ENCODE measurements at regions not wholly inside any gene's neighbourhood (a gene's known extent, or its start where the extent isn't known, plus 50 kb on each side); places are given as distances from the start of the nearest gene placed in this dataset.

DNA sequence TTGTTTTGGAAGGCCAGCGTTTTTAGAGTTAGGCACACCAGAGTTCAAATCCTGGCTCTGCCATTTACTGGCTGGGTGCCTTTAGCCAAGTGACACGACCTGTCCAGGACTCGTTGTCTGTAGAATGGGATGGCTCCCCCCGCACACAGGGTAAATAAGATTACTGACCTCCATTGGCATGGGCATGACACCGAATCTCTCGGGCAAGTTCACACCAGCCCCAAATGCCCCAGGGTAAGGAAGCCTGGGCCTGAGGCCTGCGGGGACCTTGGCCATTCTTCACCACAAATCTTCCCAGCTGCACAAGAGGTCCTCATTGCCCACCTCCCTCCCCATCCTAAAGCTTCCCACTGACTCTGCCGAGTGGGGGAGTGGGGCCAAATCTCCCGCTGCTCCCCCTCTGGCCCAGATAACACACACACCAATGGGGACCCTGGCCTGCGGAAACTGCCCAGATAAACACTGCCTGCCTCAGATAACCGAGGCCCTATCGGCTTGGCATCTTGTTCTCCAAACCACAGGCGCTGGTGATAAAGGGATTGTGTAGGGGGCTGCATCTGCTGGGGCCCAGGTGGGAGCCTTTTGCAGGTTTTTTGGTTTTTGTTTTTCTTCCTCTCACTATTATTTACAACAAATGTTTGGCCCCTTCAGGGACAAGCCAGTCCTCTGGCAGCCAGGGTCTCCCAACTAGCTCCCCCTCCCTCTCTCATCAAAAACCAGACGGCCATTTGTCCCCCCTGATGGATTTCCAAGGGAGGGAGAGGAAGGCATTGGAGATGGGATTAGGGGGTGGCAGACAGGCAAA, 75.0 kb upstream of the LHX1 start:
- Histone ChIP-seq H3K9me3 (no peaks in the 10 kb centered on the region), H3K27ac (no peak overlapping the region), H3K4me3 (no peak overlapping the region), H3K36me3 (replicated peaks in 1 of 2; ENCODE audit: insufficient read depth in 1 of 2, low read depth in 2 of 2) (no peaks in the 10 kb centered on the region), H3K27me3 (no peaks in the 10 kb centered on the region), H3K4me1 (no peaks in the 10 kb centered on the region)
- TF ChIP-seq, protein P1, sequence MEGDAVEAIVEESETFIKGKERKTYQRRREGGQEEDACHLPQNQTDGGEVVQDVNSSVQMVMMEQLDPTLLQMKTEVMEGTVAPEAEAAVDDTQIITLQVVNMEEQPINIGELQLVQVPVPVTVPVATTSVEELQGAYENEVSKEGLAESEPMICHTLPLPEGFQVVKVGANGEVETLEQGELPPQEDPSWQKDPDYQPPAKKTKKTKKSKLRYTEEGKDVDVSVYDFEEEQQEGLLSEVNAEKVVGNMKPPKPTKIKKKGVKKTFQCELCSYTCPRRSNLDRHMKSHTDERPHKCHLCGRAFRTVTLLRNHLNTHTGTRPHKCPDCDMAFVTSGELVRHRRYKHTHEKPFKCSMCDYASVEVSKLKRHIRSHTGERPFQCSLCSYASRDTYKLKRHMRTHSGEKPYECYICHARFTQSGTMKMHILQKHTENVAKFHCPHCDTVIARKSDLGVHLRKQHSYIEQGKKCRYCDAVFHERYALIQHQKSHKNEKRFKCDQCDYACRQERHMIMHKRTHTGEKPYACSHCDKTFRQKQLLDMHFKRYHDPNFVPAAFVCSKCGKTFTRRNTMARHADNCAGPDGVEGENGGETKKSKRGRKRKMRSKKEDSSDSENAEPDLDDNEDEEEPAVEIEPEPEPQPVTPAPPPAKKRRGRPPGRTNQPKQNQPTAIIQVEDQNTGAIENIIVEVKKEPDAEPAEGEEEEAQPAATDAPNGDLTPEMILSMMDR (IDR thresholded peaks at IDR 0.05), result no peak
- no peak for TF ChIP-seq POLR2A (IDR thresholded peaks at IDR 0.05)
- 61 to 66% methylated on average over 13 to 14 of the region's 14 CpGs for WGBS, 2 donors
- no peak for ATAC-seq
- intact Hi-C loops (cut with DNase I), result no loop called here
- DNase-seq, result no peak

DNA sequence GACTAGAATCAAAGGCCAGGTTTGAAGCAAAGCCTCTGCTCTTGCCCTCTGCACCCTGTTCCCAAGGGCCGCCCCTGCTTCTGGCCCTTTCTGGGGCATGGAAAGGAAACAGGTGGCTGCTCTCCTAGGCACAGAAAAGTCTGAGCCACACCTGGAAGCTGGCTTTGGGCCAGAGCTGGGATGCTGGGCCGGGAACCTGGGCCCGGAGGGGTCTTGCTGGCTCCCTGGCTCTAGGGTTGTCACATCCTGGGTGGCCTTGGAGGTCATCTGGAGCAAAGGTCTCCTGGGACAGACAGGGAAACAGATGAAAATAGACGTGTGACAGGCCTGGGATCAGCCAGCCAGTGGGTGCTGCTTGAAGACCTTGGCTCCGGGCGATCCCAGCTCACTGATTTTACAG, 74.1 kb upstream of the LHX1 start:
- H3K27ac ChIP-seq, result no peak overlapping the region
- H3K27me3 ChIP-seq, result no peaks in the 10 kb centered on the region
- no peak for TF ChIP-seq POLR2A (IDR thresholded peaks at IDR 0.05)
- TF ChIP-seq, protein P1 (IDR thresholded peaks at IDR 0.05), result no peak
- intact Hi-C loops (cut with DNase I), result no loop called here
- WGBS, 2 donors, result 60 to 63% methylated on average over 3 to 6 of the region's 6 CpGs
- no peaks in the 10 kb centered on the region for H3K36me3 ChIP-seq (replicated peaks in 1 of 2; ENCODE audit: insufficient read depth in 1 of 2, low read depth in 2 of 2)
- DNase-seq, result no peak
- no peak for ATAC-seq
- H3K4me1 ChIP-seq, result no peaks in the 10 kb centered on the region
- no peaks in the 10 kb centered on the region for H3K9me3 ChIP-seq
- no peak overlapping the region for H3K4me3 ChIP-seq

DNA sequence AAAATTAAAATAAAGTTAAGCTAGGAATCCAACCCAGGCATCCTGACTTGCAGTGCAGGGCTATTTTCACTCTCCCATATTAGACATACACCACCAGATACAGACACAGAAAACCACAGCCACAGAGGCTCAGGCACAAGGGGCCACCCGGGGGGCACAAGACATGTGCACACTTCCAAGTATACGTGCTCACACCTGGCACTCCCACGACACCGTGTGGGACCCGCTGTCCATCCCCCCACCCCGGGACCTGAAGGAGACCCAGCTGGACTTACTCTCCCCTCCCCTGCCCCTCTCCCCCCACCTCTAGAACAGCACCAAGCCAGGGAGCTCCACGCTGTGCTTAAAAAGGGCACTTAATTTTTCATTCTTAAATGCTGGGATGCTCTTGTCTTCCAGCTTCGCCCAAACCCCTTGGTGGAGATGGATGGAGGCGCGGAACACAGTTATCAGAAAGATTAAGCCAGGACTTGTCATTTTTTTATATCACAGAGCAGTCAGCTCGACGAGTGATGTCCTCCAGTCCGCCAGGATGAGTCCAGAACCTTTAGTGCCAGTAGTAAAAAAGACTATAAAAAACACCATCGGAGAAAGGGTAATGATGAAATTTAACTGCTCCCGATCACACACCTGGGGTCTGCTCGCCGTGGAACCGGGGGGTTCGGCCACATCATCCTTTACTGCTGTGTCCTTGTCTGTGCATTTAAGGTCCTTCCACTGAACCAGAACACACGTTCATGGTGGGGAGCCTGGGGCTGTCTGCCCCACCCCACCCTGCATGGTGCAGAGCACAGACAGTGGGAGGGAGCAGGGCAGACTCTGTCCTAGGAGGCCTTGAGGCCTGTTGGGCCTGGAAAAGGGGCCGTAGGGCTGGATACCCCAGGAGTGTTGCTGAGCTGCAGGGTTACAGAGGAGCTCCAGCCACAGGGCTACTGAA, 73.3 kb upstream of the LHX1 start:
- no peak overlapping the region for H3K27ac ChIP-seq
- no peaks in the 10 kb centered on the region for H3K9me3 ChIP-seq
- no peak for TF ChIP-seq POLR2A (IDR thresholded peaks at IDR 0.05)
- TF ChIP-seq, protein P1 (IDR thresholded peaks at IDR 0.05), result no peak
- no peaks in the 10 kb centered on the region for H3K36me3 ChIP-seq (replicated peaks in 1 of 2; ENCODE audit: insufficient read depth in 1 of 2, low read depth in 2 of 2)
- H3K27me3 ChIP-seq, result no peaks in the 10 kb centered on the region
- intact Hi-C loops (cut with DNase I), result no loop called here
- ATAC-seq, result no peak
- H3K4me3 ChIP-seq, result no peak overlapping the region
- WGBS, 2 donors, result 49 to 51% methylated on average over 16 to 21 of the region's 21 CpGs
- H3K4me1 ChIP-seq, result no peaks in the 10 kb centered on the region
- DNase-seq, result no peak

DNA sequence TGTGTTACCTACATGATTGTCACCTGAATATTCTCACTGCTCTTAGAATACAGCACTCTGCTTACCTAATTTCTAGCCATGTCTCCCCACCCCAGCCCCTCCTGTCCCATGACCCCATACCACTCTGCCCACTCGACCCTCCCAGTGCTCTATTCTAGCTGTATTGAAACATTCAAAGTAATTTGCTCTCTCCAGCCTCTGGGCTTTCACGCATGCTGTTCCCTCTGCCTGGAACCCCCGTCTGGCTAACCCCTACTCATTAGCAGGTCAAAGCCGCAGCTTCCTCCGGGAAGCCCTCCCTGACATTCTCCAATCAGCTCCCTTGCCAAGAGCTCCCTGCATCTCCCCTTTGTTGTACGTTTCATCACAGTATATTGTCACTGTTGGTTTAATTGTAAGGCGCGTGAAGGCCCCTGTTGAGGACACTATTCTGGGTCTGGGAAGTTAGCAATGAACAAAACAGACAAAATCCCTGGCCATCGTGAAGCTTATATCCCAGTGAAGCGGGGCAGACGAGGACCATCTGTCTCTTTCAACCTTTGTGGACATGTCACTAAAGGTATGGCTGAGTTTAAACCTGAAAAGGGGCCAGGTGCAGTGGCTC, 72.3 kb upstream of the LHX1 start:
- H3K27me3 ChIP-seq, result no peaks in the 10 kb centered on the region
- H3K36me3 ChIP-seq (replicated peaks in 1 of 2; ENCODE audit: insufficient read depth in 1 of 2, low read depth in 2 of 2), result no peaks in the 10 kb centered on the region
- H3K27ac ChIP-seq, result no peak overlapping the region
- ATAC-seq, result no peak
- H3K4me1 ChIP-seq, result no peaks in the 10 kb centered on the region
- no peaks in the 10 kb centered on the region for H3K9me3 ChIP-seq
- TF ChIP-seq, protein P1 (IDR thresholded peaks at IDR 0.05), result no peak
- TF ChIP-seq POLR2A (IDR thresholded peaks at IDR 0.05), result no peak
- 51 to 61% methylated on average over 11 of the region's 11 CpGs for WGBS, 2 donors
- H3K4me3 ChIP-seq, result no peak overlapping the region
- no peak for DNase-seq
- intact Hi-C loops (cut with DNase I), result no loop called here
